ENCODE measurements at regions not wholly inside any gene's neighbourhood (a gene's known extent, or its start where the extent isn't known, plus 50 kb on each side); places are given as distances from the start of the nearest gene placed in this dataset.

DNA sequence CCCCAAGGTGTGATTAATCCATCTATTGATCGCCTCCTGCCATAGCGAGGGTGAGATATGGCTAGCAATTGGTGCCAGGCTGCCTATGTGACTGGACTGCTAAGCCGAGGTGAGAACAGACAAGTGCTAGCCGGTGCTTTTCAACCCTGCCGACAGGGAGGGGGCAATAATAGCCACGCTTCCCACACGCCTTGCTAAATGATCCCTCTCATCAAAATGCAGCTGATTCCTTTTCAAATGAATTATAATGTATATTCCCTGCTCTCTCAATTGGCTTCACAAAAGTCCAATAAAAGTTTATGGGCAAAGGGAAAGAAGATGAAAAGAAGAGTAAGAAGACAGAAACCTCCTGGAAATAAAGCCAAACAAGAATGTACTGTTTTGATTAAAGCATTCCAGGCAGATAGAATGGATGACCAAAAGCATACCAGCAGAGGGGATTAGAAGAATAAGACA, 235.6 kb downstream of the ICOS start:
- TF ChIP-seq POLR2A (IDR thresholded peaks at IDR 0.05): no peak
- TF ChIP-seq, protein P1, sequence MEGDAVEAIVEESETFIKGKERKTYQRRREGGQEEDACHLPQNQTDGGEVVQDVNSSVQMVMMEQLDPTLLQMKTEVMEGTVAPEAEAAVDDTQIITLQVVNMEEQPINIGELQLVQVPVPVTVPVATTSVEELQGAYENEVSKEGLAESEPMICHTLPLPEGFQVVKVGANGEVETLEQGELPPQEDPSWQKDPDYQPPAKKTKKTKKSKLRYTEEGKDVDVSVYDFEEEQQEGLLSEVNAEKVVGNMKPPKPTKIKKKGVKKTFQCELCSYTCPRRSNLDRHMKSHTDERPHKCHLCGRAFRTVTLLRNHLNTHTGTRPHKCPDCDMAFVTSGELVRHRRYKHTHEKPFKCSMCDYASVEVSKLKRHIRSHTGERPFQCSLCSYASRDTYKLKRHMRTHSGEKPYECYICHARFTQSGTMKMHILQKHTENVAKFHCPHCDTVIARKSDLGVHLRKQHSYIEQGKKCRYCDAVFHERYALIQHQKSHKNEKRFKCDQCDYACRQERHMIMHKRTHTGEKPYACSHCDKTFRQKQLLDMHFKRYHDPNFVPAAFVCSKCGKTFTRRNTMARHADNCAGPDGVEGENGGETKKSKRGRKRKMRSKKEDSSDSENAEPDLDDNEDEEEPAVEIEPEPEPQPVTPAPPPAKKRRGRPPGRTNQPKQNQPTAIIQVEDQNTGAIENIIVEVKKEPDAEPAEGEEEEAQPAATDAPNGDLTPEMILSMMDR (IDR thresholded peaks at IDR 0.05): no peak
